HepG2 (cell line): ENCODE measurements at regions not wholly inside any gene's neighbourhood (a gene's known extent, or its start where the extent isn't known, plus 50 kb on each side); places are given as distances from the start of the nearest gene placed in this dataset.

ENCODE experiments used
- CEBPB ChIP-seq: IDR thresholded peaks from 2 replicates; pipeline ENCODE4 v1.6.1; 2011; ENCODE audit warnings: low read depth, low read length, improper control_type of control experiment, borderline replicate concordance
- CREB1 ChIP-seq, 2 experiments: fragments of 450-650 bp in 1 of 2; IDR thresholded peaks; 2 replicates each; pipeline ENCODE4 v1.6.1; 2016 to 2017; ENCODE audit warnings: control low read depth in 1 of 2, mild to moderate bottlenecking in 1 of 2, missing compliant biosample characterization in 1 of 2, missing genetic modification characterization in 1 of 2
- CTCF ChIP-seq: sonication (generic); formaldehyde crosslinking; IDR thresholded peaks from 2 replicates; pipeline ENCODE4 v1.5.0; 2020; ENCODE audit warnings: mild to moderate bottlenecking, missing genetic modification reagents, moderate library complexity
- GTF2F1 ChIP-seq: fragments of 150-350 bp; IDR thresholded peaks from 2 replicates; pipeline ENCODE4 v1.6.1; 2014; ENCODE audit warnings: low read length
- HMG20A ChIP-seq: IDR thresholded peaks from 2 replicates; pipeline ENCODE4 v1.6.1; 2016; ENCODE audit warnings: borderline replicate concordance
- KLF9 ChIP-seq: IDR thresholded peaks from 2 replicates; pipeline ENCODE4 v1.6.1; 2016; ENCODE audit warnings: low read depth
- PRDM10 ChIP-seq: sonication (generic); formaldehyde crosslinking; IDR thresholded peaks from 2 replicates; pipeline ENCODE4 v1.4.0; 2020; ENCODE audit warnings: low read depth, missing genetic modification reagents
- RAD21 ChIP-seq: fragments of 450-650 bp; formaldehyde crosslinking; IDR thresholded peaks from 2 replicates; pipeline ENCODE4 v1.5.0; 2020; ENCODE audit warnings: mild to moderate bottlenecking
- RBM39 ChIP-seq: fragments of 200-400 bp; formaldehyde crosslinking; IDR thresholded peaks from one replicate; pipeline ENCODE4 v1.6.1; 2018; ENCODE audit warnings: antibody characterized with exemption, mild to moderate bottlenecking, low read depth, low read length; ENCODE audit not compliant: poor library complexity, severe bottlenecking
- SYNCRIP ChIP-seq: fragments of 200-400 bp; formaldehyde crosslinking; IDR thresholded peaks from 2 replicates; pipeline ENCODE4 v1.6.1; 2018; ENCODE audit warnings: mild to moderate bottlenecking, low read depth, low read length; ENCODE audit not compliant: insufficient read depth
- USF2 ChIP-seq, 2 experiments: sonication (generic) in 1 of 2; formaldehyde crosslinking in 1 of 2; IDR thresholded peaks; 2 replicates each; pipeline versions ENCODE4 v1.5.1 to v1.6.1; 2011 to 2020; ENCODE audit warnings: borderline replicate concordance in 1 of 2, low read depth in 1 of 2, low read length in 1 of 2, mild to moderate bottlenecking in 1 of 2, missing genetic modification reagents in 1 of 2, moderate library complexity in 1 of 2
- XRCC5 ChIP-seq: fragments of 200-400 bp; formaldehyde crosslinking; optimal IDR thresholded peaks from 2 replicates; pipeline ENCODE3; 2017; ENCODE audit warnings: mild to moderate bottlenecking, low read length
- YY1 ChIP-seq: IDR thresholded peaks from 2 replicates; pipeline ENCODE4 v1.6.1; 2011; ENCODE audit warnings: low read length, low read depth, moderate library complexity, mild to moderate bottlenecking; ENCODE audit not compliant: insufficient read depth, insufficient replicate concordance
- ZNF260 ChIP-seq: sonication (generic); formaldehyde crosslinking; IDR thresholded peaks from 2 replicates; pipeline ENCODE4 v1.4.0; 2020; ENCODE audit warnings: missing genetic modification reagents, low read depth, mild to moderate bottlenecking, borderline replicate concordance

- TF ChIP-seq XRCC5 (no peak), CEBPB (no peak), SYNCRIP (no peak), RBM39 (no peak), CREB1 (IDR thresholded peaks at IDR 0.05) (no peak), CREB1 (CRISPR knock-in tag; IDR thresholded peaks at IDR 0.05) (no peak), CTCF (CRISPR knock-in tag) (no peak), GTF2F1 (no peak), PRDM10 (no peak), KLF9 (CRISPR knock-in tag) (no peak), YY1 (no peak), RAD21 (CRISPR knock-in tag) (no peak), HMG20A (CRISPR knock-in tag) (no peak), USF2 (IDR thresholded peaks at IDR 0.05; ENCODE audit: low read depth, low read length) (no peak), USF2 (CRISPR knock-in tag; IDR thresholded peaks at IDR 0.05; ENCODE audit: borderline replicate concordance) (no peak), ZNF260 (CRISPR knock-in tag) (no peak)
Measured at GRCh38 chr12:16130343-16130742, 147.1 kb downstream of the SLC15A5 start.
